Activated CD8-positive, alpha-beta T cell treated with anti-CD3 and anti-CD28 coated beads for 36 hours (primary cell): ENCODE measurements at regions not wholly inside any gene's neighbourhood (a gene's known extent, or its start where the extent isn't known, plus 50 kb on each side); places are given as distances from the start of the nearest gene placed in this dataset.

ENCODE experiments used
- ATAC-seq: fragments of 200-7000 bp; cut with Tn5 transposase; one replicate; pipeline ENCODE4 v1.10.0; 2021; ENCODE audit warnings: mild to moderate bottlenecking, moderate library complexity
- CTCF ChIA-PET: fragments of 350-600 bp; sonication (Branson Sonifier 250); formaldehyde crosslinking; loops from one replicate; lab custom pipeline; 2021; ENCODE audit warnings: antibody characterized with exemption; lab: Charles Lee
- POLR2A ChIA-PET: fragments of 350-600 bp; sonication (Branson Sonifier 250); formaldehyde crosslinking; loops from one replicate; lab custom pipeline; 2021; ENCODE audit warnings: antibody characterized with exemption; lab: Charles Lee
- DNase-seq: peaks from one replicate; pipeline ENCODE4 v3.0.0-alpha.2; 2020
- H3K27ac Mint-ChIP-seq: one replicate; pipeline ENCODE4 v1.8.0; 2021; ENCODE audit warnings: mild to moderate bottlenecking, mixed read lengths
- H3K27me3 Mint-ChIP-seq: one replicate; pipeline ENCODE4 v1.8.0; 2021; ENCODE audit warnings: mixed read lengths
- H3K36me3 Mint-ChIP-seq: one replicate; pipeline ENCODE4 v1.8.0; 2021; ENCODE audit warnings: low read depth, mixed read lengths
- H3K4me1 Mint-ChIP-seq: one replicate; pipeline ENCODE4 v1.8.0; 2021; ENCODE audit warnings: low read depth, mixed read lengths
- H3K4me3 Mint-ChIP-seq: one replicate; pipeline ENCODE4 v1.8.0; 2021; ENCODE audit warnings: mild to moderate bottlenecking, moderate library complexity, mixed read lengths
- H3K9me3 Mint-ChIP-seq: one replicate; pipeline ENCODE4 v1.8.0; 2021; ENCODE audit warnings: mixed read lengths
- CTCF ChIP-seq: fragments of 200-600 bp; IDR thresholded peaks from one replicate; pipeline ENCODE4 v1.8.0; 2022; ENCODE audit warnings: antibody characterized with exemption, mild to moderate bottlenecking
- intact Hi-C: fragments of 100-400 bp; cut with micrococcal nuclease; formaldehyde crosslinking; loops from one replicate; pipeline ENCODE4 v1.10.0; 2022

- no peak for DNase-seq
- CTCF ChIA-PET: no interaction called here
- H3K4me1 Mint-ChIP-seq: no peaks in the 10 kb centered on the region
- H3K4me3 Mint-ChIP-seq: no peak overlapping the region
- H3K27ac Mint-ChIP-seq: no peak overlapping the region
- no peaks in the 10 kb centered on the region for H3K36me3 Mint-ChIP-seq
- no peaks in the 10 kb centered on the region for H3K9me3 Mint-ChIP-seq
- H3K27me3 Mint-ChIP-seq: no peaks in the 10 kb centered on the region
- intact Hi-C loops: no loop called here
- POLR2A ChIA-PET: no interaction called here
- TF ChIP-seq CTCF: no peak
- ATAC-seq: no peak
Observed at GRCh38 chr1:4119516-4120220, 219.6 kb upstream of the C1orf174 start.

- POLR2A ChIA-PET: no interaction called here
- no peak for DNase-seq
- Mint-ChIP-seq H3K27me3 (no peaks in the 10 kb centered on the region), H3K27ac (no peak overlapping the region), H3K36me3 (no peaks in the 10 kb centered on the region), H3K4me3 (no peak overlapping the region), H3K4me1 (no peaks in the 10 kb centered on the region), H3K9me3 (no peaks in the 10 kb centered on the region)
- intact Hi-C loops: no loop called here
- CTCF ChIA-PET: no interaction called here
- TF ChIP-seq CTCF: no peak
- ATAC-seq: no peak
Observed at GRCh38 chr1:4120557-4121292, 220.7 kb upstream of the C1orf174 start.

GRCh38 chr1:4121293-4121684, 221.2 kb upstream of the C1orf174 start:
- intact Hi-C loops: no loop called here
- no peaks in the 10 kb centered on the region for H3K36me3 Mint-ChIP-seq
- DNase-seq: no peak
- H3K4me1 Mint-ChIP-seq: no peaks in the 10 kb centered on the region
- no peaks in the 10 kb centered on the region for H3K9me3 Mint-ChIP-seq
- no peak for ATAC-seq
- H3K27me3 Mint-ChIP-seq: no peaks in the 10 kb centered on the region
- POLR2A ChIA-PET: no interaction called here
- no peak for TF ChIP-seq CTCF
- no peak overlapping the region for H3K4me3 Mint-ChIP-seq
- CTCF ChIA-PET: no interaction called here
- H3K27ac Mint-ChIP-seq: no peak overlapping the region

- intact Hi-C loops: no loop called here
- Mint-ChIP-seq H3K9me3 (no peaks in the 10 kb centered on the region), H3K27me3 (no peaks in the 10 kb centered on the region), H3K4me3 (no peak overlapping the region), H3K36me3 (no peaks in the 10 kb centered on the region), H3K4me1 (no peaks in the 10 kb centered on the region), H3K27ac (no peak overlapping the region)
- ChIA-PET CTCF (no interaction called here), POLR2A (no interaction called here)
- DNase-seq (no peak), ATAC-seq (no peak)
- TF ChIP-seq CTCF: no peak
Observed at GRCh38 chr1:4121834-4122512, 221.9 kb upstream of the C1orf174 start.
